ENCODE measurements at regions not wholly inside any gene's neighbourhood (a gene's known extent, or its start where the extent isn't known, plus 50 kb on each side); places are given as distances from the start of the nearest gene placed in this dataset.

- TF ChIP-seq CTCF (IDR thresholded peaks at IDR 0.05) (no peak), ZFX (IDR thresholded peaks at IDR 0.05; ENCODE audit: borderline replicate concordance) (no peak)
Observed at GRCh38 chr18:1496096-1496495, 591.4 kb downstream of the ADCYAP1 start.

All from 22Rv1 (cell line).